T47D (cell line): ENCODE measurements at regions not wholly inside any gene's neighbourhood (a gene's known extent, or its start where the extent isn't known, plus 50 kb on each side); places are given as distances from the start of the nearest gene placed in this dataset.

Source experiments
- DNase-seq, 2 experiments: peaks; one replicate each; pipeline versions ENCODE4 v3.0.0 to v3.0.0-alpha.2; 2011 to 2012; ENCODE audit warnings: low read depth in 1 of 2, low spot score in 1 of 2
- JUND ChIP-seq: IDR thresholded peaks from 2 replicates; pipeline ENCODE4 v1.6.1; 2012; ENCODE audit warnings: low read depth
- in situ Hi-C: cut with HindIII; loops from 2 replicates; pipeline ENCODE4 v1.10.0; 2016; ENCODE audit warnings: low sequenced_read_pairs, low pct_unique_long_range_greater_than_20kb

DNA sequence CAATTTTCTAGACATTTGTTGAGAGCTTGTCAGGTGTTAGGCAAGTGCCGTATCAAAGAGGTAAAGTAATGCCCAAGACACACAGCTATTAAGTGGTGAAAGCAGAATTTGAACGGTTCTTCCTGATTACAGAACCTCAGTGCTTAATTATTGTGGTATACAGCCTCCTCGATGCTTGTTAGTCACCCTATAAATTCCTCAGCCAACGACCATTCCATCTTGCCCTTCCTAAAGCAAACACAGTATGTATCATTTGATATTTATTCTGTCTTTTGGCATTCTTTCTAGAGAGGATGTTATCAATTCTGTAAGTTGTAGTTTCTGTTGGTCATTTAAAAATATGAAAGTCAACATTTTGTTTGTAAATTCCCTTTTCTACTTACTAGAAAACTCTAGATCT, 297.8 kb upstream of the BMP2 start:
- no peak for TF ChIP-seq JUND
- DNase-seq = no peak
- in situ Hi-C loops = no loop called here

DNA sequence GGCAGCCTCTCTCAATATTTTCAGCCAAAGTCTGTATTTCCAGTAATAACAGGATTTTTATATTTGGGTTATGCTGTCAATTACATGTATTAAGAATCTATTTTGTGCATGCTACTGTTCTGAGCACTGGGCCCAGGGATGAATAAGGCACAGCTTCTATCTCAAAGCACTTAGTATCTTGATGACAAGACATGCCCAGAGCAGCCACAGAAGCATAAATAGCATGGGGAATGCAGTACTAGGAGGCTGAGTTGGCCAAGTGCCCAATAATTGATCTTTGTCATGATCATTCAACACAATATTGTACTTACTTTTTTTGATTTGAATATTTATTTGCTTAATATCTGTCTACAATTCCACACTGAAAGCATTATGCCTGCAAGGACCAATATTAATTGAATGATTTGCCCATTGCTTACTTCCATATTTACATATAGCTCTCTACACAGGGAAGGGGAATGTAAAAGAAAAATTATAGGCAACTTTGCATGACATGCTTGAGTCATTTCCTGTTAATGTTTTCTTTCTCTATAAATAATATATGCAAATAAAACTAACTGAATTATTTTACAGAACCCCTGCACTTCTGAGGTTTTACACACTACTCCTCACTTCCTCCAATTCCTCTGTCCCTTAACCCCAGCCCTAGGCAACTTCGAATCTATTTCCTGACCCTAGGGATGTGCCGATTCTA, 298.9 kb upstream of the BMP2 start:
- no peak for DNase-seq
- no peak for TF ChIP-seq JUND
- in situ Hi-C loops = no loop called here

DNA sequence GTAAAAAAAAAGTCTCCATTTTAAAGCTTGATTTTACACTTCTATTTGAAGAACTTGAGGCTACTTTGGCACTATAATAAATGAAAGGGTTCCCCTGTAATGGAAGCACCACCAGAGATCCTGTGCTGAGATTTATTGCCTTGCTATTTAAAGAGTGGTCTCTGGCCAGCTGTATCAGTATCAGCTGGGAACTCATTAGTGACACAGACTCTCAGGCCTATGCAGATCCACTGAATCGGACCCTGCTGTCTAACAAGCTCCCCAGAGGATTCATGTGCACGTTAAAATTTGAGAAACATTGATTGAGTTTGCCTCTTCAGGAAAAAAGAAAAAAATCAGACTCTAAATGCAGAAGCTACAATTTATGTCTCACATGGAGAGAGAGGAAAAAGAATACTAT, 299.9 kb upstream of the BMP2 start:
- in situ Hi-C loops = no loop called here
- TF ChIP-seq JUND = no peak
- DNase-seq = no peak

DNA sequence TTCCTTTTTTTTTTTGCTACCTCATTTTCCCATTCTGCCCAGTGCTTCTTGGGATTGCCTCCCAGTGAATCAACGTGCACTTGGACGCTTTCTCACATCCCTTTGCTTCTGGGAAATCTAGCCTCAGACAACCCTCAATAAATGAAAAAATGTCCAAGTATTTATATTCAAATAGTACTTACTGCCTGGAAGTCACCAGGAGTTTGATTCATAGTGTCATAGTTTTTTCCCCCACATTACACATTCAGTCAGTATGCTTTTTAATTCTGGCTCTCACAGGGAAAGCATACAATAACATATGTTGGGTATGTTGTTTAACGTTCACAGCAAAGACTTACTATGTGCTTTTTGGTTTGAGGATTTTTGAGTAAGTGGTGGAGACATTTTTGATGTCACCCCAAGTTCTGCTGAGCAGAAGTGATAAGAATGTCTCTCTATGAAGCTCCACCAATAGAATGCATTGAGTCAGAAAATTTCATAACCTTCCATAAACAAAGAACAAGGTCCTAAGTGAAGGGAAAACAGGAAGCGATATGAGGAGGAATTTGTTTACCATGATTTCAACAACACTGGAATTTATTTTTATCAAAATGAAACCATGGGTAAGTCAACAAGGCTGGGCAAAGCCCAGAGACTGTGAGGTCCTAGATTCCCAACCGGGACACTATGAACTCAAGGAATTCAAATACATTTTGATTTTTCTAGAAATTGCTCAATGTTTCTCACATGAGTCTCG, 301.2 kb upstream of the BMP2 start:
- in situ Hi-C loops = no loop called here
- TF ChIP-seq JUND = no peak
- no peak for DNase-seq

DNA sequence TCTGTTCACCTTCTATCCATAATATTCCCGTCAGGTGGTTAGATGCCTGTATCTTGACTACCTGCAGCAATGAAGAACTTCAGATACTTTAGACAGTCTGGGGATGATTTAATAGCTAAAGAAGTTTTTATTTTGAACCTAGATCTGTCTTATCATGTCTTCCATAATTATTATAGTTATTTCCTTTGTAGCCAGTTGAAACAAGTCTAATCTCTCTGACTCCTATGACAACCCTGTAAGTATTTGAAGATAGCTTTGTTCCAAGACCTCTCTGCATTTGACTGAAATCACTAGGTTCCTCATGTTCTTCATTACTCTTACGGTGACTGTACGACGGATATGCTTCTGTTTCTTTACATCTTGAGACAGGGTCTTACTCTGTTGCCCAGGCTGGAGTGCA, 316.6 kb upstream of the BMP2 start:
- TF ChIP-seq JUND = no peak
- in situ Hi-C loops = no loop called here

DNA sequence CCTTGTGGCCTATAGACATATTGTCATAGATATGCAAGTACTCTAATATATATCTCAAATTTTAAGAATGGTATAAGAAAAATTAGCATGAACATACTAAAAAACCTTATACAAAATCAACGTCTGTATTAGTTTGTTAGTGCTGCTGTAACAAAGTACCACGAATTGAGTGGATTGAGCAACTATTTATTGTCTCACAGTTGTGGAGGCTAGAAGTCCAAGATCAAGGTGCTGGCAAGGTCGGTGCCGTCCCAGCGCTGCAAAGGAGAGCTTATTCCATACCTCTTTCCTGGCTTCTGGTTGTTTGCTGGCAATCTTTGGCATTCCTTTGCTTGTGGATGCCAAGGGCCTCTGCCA, 317.6 kb upstream of the FERMT1 start:
- in situ Hi-C loops = no loop called here
- DNase-seq = no peak
- TF ChIP-seq JUND = no peak

More for the DNA sequence above, 316.6 kb upstream of the BMP2 start:
- no peak for DNase-seq

DNA sequence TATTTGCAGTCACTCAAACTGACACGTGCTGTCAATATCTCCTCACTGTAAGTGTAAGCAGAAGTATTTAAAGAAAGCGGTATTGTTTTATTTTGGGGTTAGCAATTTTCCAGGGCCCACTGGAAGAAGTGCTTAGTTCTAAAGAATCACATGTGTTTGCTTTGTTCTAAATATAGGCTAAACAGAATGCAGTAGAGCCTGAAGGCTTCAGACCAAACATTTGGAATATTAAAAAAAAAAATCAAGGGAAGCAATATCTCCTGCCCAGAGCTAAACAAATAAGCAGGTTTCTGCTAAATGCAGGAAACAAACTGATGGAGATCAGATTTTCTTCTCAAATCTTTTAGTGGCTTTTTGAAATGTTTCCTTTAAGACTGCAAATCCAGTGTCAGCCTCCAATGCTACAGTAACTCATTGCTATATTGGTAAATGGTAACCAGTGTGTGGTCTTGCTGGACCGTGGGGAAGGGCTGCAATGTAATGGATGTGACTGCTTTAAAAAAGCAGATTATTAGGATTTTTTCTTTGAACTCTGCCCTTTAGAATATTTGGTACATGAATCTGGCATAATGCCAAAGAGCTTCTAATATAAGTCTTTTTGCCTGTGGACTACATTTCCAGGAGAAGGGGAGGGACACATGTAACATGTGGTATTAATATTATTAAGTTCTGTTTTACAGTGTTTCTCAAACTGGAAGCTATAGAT, 317.1 kb upstream of the FERMT1 start:
- in situ Hi-C loops = no loop called here
- no peak for DNase-seq
- TF ChIP-seq JUND = no peak

DNA sequence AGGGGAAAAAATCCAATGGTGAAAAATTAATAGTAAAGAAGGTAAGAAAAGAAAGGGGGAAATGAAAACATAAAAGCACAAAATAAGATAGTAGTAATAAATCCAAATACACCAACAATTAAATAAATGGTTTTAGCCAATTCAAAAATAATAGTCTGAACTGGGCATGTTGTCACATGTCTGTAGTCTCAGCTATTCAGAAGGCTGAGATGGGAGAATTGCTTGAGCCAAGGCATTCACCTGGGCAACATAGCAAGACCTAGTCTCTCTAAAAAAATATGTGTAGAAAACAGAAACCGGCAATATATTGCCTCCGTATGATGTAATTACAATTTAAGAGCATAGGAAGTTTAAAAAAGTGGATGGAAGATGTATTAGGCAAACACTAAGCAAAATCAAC, 311.3 kb upstream of the FERMT1 start:
- no peak for DNase-seq
- in situ Hi-C loops = no loop called here
- TF ChIP-seq JUND = no peak

DNA sequence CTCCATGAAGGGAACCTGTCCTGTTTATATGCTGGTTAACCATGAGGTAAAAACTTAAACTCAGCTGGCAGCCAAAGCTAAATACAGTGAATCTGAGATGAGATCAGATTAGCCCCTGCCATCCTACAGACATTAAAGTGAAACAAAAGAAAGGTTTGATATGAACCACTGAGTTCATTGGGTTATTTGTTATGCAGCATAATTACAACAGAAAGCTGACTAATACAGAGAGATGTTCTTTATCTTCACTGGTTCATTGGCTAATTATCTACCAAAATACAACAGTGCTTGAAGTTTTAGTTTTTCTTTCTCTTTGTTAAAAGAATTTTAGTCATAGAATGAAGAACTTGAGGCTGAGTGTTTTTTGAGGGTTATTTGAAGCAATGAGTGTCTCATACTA, 307.6 kb upstream of the FERMT1 start:
- no peak for DNase-seq
- in situ Hi-C loops = no loop called here
- TF ChIP-seq JUND = no peak

DNA sequence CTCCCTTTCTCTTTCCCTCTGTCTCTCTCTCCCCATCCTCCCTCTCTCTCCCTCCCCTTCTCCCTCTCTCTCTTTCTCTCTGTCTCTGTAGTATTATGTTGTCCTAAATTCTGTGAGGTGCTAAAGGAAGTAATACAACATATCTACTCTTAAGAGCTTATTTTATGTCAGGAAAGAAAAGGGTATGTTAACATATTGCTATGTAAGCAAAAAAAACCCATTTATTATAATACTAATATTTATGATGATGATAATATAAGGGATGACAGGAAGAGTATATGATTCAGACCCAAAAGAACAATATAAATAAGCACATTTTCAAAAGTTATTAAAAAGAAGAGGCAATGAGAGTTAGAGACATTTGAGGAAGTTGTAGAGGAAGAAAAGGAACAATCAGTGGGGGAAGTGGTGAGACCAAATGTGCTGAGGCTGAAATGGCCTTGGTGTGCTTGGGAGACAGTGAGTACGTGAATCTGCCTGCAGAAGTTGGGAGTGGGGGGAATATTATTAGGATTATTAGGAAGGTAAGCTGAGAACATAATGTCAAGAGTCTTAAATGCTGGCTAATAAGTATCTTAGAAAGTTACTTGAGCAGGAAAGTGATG, 303.6 kb upstream of the FERMT1 start:
- in situ Hi-C loops = no loop called here
- TF ChIP-seq JUND = no peak
- DNase-seq = no peak

DNA sequence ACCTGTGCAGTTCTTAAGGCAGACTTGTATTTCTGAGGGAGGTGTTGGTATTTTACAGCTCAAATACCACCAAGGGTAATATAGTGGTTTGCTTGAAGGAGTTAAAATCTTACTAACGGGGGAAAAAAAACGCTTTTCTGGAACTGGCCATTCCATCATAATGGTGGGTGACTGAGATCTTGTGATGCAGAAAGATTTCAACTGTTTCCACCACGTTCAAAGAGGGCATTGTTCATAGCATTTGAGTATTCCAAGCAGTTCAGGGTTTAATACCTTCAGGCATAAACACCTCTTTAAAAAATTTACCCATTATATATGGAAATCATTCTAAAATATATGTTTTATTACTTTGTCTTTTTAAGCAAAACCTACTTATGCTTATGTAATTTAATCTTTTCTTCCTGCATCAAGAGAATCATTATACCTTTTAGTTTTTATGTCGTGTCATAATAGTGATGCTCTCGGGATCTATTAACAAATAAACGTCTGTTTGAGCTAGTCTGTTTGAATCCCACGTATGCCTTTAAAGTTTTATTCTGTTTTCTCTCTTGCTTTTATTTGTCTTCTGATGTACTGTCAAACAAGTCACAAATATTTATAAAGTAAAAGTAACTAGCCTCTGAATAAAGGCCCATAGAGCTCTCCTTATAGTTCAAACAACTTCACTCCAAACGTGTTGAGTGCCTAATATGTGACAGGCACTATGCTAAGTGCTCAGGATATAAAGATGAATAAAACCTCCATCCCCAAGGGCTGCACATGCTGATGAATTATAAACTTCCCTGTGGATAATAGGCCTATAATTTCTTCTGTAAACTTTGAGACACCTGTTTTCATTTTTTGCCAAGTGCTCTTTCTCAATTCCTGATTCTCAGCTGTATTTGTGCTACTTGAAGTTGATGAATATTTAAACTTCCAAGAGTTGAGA, 298.8 kb upstream of the FERMT1 start:
- in situ Hi-C loops = no loop called here
- DNase-seq = no peak
- TF ChIP-seq JUND = no peak

DNA sequence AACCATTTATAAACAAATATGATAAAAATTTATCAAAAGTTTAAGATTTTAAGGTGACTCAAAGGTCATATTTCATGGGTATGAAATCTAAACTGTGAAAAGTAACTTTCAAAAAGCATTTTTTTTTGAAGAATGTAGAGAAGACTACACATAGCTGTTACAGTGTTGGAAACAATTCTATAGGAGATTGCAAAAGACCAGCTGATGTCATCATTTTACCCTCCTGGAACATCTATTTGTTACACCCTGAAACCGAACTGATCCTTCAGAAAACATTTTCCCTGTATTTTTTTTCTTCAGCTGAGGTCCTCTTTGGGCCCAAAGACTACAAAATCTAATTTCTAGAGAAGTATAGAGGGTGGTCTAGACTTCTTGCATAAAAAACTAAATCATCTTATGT, 297.5 kb upstream of the FERMT1 start:
- no peak for DNase-seq
- in situ Hi-C loops = no loop called here
- TF ChIP-seq JUND = no peak

DNA sequence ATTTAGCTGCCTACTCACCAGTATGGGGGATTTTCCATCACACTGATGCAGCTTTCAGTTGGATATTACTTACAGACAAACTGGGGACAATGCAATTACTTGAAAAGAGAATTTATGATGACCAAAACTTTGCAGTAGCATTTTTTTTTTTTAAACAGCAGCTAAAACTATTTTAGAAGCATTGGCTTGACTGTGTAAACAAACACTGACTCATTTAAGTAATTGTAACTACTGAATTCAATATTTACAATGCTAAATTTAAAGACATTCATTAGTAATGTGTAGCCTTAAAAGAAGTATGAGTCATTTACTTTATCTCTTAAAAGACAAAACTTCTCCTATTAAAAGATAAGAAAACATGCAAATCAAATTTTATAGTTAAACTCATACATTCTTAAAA, 295.9 kb upstream of the FERMT1 start:
- no peak for DNase-seq
- TF ChIP-seq JUND = no peak
- in situ Hi-C loops = no loop called here
